MCF 10A (cell line): ENCODE measurements at regions not wholly inside any gene's neighbourhood (a gene's known extent, or its start where the extent isn't known, plus 50 kb on each side); places are given as distances from the start of the nearest gene placed in this dataset.

ENCODE experiments used
- BruUV-seq: library from RNA; stranded (reverse); fragments of 400-500 nt; replicated peaks from 2 replicates; lab custom pipeline; 2021; lab: Mats Ljungman, UMichigan
- CTCF ChIA-PET: fragments of 300-600 bp; sonication (Branson Sonifier 250); formaldehyde crosslinking; extraction: SDS; loops from one replicate; lab custom pipeline; 2021; ENCODE audit warnings: antibody characterized with exemption, inconsistent platforms; lab: Yijun Ruan, JAX
- POLR2A ChIA-PET: fragments of 300-600, 350-650 bp; sonication (Branson Sonifier 250); formaldehyde crosslinking; extraction: SDS; loops from one replicate; lab custom pipeline; 2020; ENCODE audit warnings: antibody characterized with exemption, inconsistent platforms; lab: Yijun Ruan, JAX
- DNase-seq: peaks from one replicate; pipeline ENCODE4 v3.0.0-alpha.2; 2018; ENCODE audit not compliant: unreplicated experiment
- H3K27ac Mint-ChIP-seq: one replicate; pipeline ENCODE4 v1.8.0; 2022; ENCODE audit warnings: mild to moderate bottlenecking, low read depth, mixed read lengths; ENCODE audit not compliant: unreplicated experiment
- H3K27me3 Mint-ChIP-seq: one replicate; pipeline ENCODE4 v1.8.0; 2022; ENCODE audit warnings: mixed read lengths; ENCODE audit not compliant: insufficient read depth, unreplicated experiment
- H3K36me3 Mint-ChIP-seq: one replicate; pipeline ENCODE4 v1.8.0; 2022; ENCODE audit warnings: mild to moderate bottlenecking, moderate library complexity, mixed read lengths; ENCODE audit not compliant: insufficient read depth, unreplicated experiment
- H3K4me1 Mint-ChIP-seq: one replicate; pipeline ENCODE4 v1.8.0; 2022; ENCODE audit warnings: mixed read lengths; ENCODE audit not compliant: insufficient read depth, unreplicated experiment
- H3K4me3 Mint-ChIP-seq: one replicate; pipeline ENCODE4 v1.8.0; 2022; ENCODE audit warnings: mild to moderate bottlenecking, moderate library complexity, mixed read lengths; ENCODE audit not compliant: unreplicated experiment
- H3K9me3 Mint-ChIP-seq: one replicate; pipeline ENCODE4 v1.8.0; 2022; ENCODE audit warnings: mixed read lengths; ENCODE audit not compliant: unreplicated experiment
- intact Hi-C: fragments of 100-400 bp; cut with micrococcal nuclease; formaldehyde crosslinking; loops from 2 replicates; pipeline ENCODE4 v1.14.1; 2022
- TF ChIP-seq, protein P1 (sequence below): fragments of 200-600 bp; IDR thresholded peaks from one replicate; pipeline ENCODE4 v1.8.0; 2022; ENCODE audit warnings: antibody characterized with exemption, mild to moderate bottlenecking; ENCODE audit not compliant: unreplicated experiment

DNA sequence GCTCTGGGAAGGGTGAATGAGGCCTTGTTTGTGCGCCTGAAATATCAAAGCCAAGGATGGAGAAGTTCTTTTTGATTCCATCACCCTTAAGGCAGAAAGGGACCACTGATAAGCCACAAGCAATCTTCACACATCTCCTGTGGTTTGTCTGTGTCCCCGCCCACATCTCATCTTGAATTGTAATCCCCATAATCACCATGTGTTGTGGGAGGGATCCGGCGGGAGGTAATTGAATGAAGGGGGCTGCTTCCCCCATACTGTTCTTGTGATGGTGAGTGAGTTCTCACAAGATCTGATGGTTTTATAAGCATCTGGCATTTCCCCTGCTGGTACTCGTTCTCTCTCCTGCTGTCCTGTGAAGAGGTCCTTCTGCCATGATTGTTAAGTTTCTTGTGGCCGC, 329.6 kb upstream of the RGMA start:
- Mint-ChIP-seq H3K27me3 (no peaks in the 10 kb centered on the region), H3K4me1 (no peaks in the 10 kb centered on the region), H3K27ac (no peak overlapping the region), H3K9me3 (no peaks in the 10 kb centered on the region), H3K4me3 (no peak overlapping the region), H3K36me3 (no peaks in the 10 kb centered on the region)
- CTCF ChIA-PET: no interaction called here
- POLR2A ChIA-PET: no interaction called here
- TF ChIP-seq, protein P1, sequence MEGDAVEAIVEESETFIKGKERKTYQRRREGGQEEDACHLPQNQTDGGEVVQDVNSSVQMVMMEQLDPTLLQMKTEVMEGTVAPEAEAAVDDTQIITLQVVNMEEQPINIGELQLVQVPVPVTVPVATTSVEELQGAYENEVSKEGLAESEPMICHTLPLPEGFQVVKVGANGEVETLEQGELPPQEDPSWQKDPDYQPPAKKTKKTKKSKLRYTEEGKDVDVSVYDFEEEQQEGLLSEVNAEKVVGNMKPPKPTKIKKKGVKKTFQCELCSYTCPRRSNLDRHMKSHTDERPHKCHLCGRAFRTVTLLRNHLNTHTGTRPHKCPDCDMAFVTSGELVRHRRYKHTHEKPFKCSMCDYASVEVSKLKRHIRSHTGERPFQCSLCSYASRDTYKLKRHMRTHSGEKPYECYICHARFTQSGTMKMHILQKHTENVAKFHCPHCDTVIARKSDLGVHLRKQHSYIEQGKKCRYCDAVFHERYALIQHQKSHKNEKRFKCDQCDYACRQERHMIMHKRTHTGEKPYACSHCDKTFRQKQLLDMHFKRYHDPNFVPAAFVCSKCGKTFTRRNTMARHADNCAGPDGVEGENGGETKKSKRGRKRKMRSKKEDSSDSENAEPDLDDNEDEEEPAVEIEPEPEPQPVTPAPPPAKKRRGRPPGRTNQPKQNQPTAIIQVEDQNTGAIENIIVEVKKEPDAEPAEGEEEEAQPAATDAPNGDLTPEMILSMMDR: no peak
- no TSS peak for BruUV-seq
- no peak for DNase-seq
- intact Hi-C loops: no loop called here

DNA sequence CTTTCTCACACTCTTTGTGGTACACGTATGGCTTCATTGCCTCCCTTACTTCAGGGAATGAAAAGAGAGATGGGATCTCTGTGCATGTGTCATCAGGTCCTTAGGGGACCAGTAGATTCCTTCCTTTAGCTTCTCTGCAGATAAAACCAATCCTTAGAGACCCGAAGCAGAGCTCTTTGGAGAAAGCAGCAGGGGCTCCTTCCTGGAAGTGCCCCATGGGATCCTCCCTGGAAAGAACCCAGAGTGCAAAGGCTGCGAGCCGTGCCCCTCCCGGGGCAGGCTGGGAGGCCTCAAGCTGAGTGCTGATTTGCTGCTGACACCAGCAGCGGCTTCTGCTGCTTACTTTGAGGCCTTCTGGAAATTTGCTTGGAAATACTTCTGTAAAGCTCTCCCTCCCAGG, 328.6 kb upstream of the RGMA start:
- intact Hi-C loops: no loop called here
- ChIA-PET CTCF (no interaction called here), POLR2A (no interaction called here)
- Mint-ChIP-seq H3K4me3 (no peak overlapping the region), H3K27ac (no peak overlapping the region), H3K36me3 (no peaks in the 10 kb centered on the region), H3K4me1 (no peaks in the 10 kb centered on the region), H3K27me3 (no peaks in the 10 kb centered on the region), H3K9me3 (no peaks in the 10 kb centered on the region)
- TF ChIP-seq, protein P1: no peak
- BruUV-seq: no TSS peak
- no peak for DNase-seq

DNA sequence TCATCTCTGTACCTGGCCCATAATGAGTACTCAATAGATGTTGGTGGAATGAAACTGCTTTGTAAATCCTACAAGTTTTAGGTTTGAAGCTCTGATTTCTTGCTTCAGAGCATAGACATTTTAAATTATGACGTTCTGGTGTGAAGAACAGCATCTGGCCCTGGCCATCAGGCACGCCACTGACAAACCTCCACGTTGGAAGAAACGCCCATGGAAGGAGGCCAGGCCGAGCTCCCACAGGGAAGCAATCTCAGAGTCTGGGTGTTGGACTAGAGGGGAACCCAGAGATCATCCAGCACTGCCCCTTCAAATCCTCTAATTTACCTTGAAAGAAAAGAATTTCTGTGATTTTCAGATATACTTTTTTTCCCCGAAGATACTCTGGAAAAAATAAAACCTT, 328.1 kb upstream of the RGMA start:
- Mint-ChIP-seq H3K27ac (no peak overlapping the region), H3K9me3 (peaks cover 1% of the 10 kb centered on the region), H3K36me3 (no peaks in the 10 kb centered on the region), H3K4me1 (no peaks in the 10 kb centered on the region), H3K4me3 (no peak overlapping the region), H3K27me3 (no peaks in the 10 kb centered on the region)
- ChIA-PET CTCF (no interaction called here), POLR2A (no interaction called here)
- intact Hi-C loops: no loop called here
- BruUV-seq: no TSS peak
- DNase-seq: no peak
- TF ChIP-seq, protein P1: no peak

DNA sequence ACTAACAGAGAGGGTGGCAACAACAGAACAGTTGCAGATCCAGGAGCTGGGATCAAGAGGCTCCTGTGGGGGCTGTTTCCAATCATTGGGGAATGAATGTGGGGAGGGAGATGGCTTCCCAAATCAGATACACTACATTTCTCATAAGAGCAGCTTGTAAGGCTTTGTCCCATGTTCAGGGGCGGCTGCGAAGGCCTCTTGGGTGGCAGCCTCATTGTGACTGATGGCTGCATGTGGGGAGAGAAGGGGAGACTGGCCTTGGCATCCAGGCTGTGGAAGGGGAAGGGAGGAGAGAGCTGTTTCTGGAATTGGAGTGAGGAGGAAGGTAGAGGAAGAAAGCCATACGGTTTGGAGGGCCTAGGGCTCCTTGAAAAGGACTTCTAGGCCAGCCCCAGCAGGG, 326.6 kb upstream of the RGMA start:
- Mint-ChIP-seq H3K27me3 (no peaks in the 10 kb centered on the region), H3K9me3 (peaks cover 11% of the 10 kb centered on the region), H3K27ac (no peak overlapping the region), H3K4me1 (peaks cover 4% of the 10 kb centered on the region), H3K36me3 (no peaks in the 10 kb centered on the region), H3K4me3 (no peak overlapping the region)
- POLR2A ChIA-PET: no interaction called here
- intact Hi-C loops: no loop called here
- CTCF ChIA-PET: interaction anchor here (1.0 kb wide), 1 partner anchor 10 kb away, joined by 3 read pairs; no protein-coding TSS in a partner anchor
- TF ChIP-seq, protein P1: no peak
- no peak for DNase-seq
- no TSS peak for BruUV-seq
